A673 (cell line): ENCODE measurements at regions not wholly inside any gene's neighbourhood (a gene's known extent, or its start where the extent isn't known, plus 50 kb on each side); places are given as distances from the start of the nearest gene placed in this dataset.

Experiments
- BruUV-seq: library from RNA; stranded (reverse); fragments of 400-500 nt; replicated peaks from 2 replicates; lab custom pipeline; 2021; lab: Mats Ljungman, UMichigan
- CTCF ChIA-PET: fragments of 300-600 bp; sonication (Branson Sonifier 250); formaldehyde crosslinking; loops from one replicate; lab custom pipeline; 2022; ENCODE audit warnings: antibody characterized with exemption; lab: Charles Lee
- POLR2A ChIA-PET: fragments of 300-600 bp; sonication (Branson Sonifier 250); formaldehyde crosslinking; loops from one replicate; lab custom pipeline; 2022; ENCODE audit warnings: antibody characterized with exemption; ENCODE audit not compliant: low non-redundant PET; lab: Charles Lee
- DNase-seq: peaks from one replicate; pipeline ENCODE4 v3.0.0-alpha.2; 2015; ENCODE audit warnings: low spot score
- H3K27ac ChIP-seq: fragments of 200-600 bp; sonication (generic); 2 replicates; pipeline ENCODE4 v1.5.1; 2016; ENCODE audit warnings: mixed run types, low read depth, mild to moderate bottlenecking, mixed read lengths, antibody characterized with exemption, low read length; ENCODE audit not compliant: poor library complexity, severe bottlenecking
- H3K27me3 ChIP-seq: fragments of 200-600 bp; sonication (generic); replicated peaks from 2 replicates; pipeline ENCODE4 v1.6.1; 2017; ENCODE audit warnings: mixed run types, low read depth, mild to moderate bottlenecking, mixed read lengths, antibody characterized with exemption, low read length; ENCODE audit not compliant: insufficient read depth, poor library complexity
- H3K36me3 ChIP-seq: fragments of 200-600 bp; sonication (generic); 2 replicates; pipeline ENCODE4 v1.6.1; 2016; ENCODE audit warnings: mixed run types, mild to moderate bottlenecking, mixed read lengths, antibody characterized with exemption, low read length; ENCODE audit not compliant: insufficient read depth, poor library complexity, severe bottlenecking
- H3K4me1 ChIP-seq: fragments of 200-600 bp; sonication (generic); 2 replicates; pipeline ENCODE4 v1.6.1; 2017; ENCODE audit warnings: mixed run types, mild to moderate bottlenecking, mixed read lengths, antibody characterized with exemption, low read length; ENCODE audit not compliant: insufficient read depth, poor library complexity, severe bottlenecking
- H3K4me3 ChIP-seq: fragments of 200-600 bp; sonication (generic); 2 replicates; pipeline ENCODE4 v1.5.1; 2016; ENCODE audit warnings: low read depth, mixed run types, mild to moderate bottlenecking, mixed read lengths, low read length; ENCODE audit not compliant: poor library complexity, severe bottlenecking
- H3K9me3 ChIP-seq: fragments of 200-600 bp; sonication (generic); 2 replicates; pipeline ENCODE4 v1.6.1; 2016; ENCODE audit warnings: mixed run types, low read depth, mild to moderate bottlenecking, mixed read lengths, antibody characterized with exemption, low read length; ENCODE audit not compliant: poor library complexity, severe bottlenecking
- CTCF ChIP-seq: fragments of 300-800, 200-600 bp; sonication (generic); conservative IDR thresholded peaks from 2 replicates; pipeline ENCODE4 v1.5.1; 2017; ENCODE audit warnings: low read depth, mild to moderate bottlenecking, antibody characterized with exemption, low read length, moderate library complexity, mixed read lengths
- EZH2 ChIP-seq: fragments of 200-600 bp; sonication (generic); IDR thresholded peaks from 2 replicates; pipeline ENCODE4 v1.6.1; 2017; ENCODE audit warnings: borderline replicate concordance, low read depth, mild to moderate bottlenecking, mixed read lengths, antibody characterized with exemption, low read length; ENCODE audit not compliant: poor library complexity, severe bottlenecking
- intact Hi-C: fragments of 100-400 bp; cut with micrococcal nuclease; formaldehyde crosslinking; loops from one replicate; pipeline ENCODE4 v1.10.0; 2022; ENCODE audit not compliant: unreplicated experiment

GRCh38 chr14:99043756-99044155 lies 228.2 kb downstream of the BCL11B start:
- BruUV-seq = no TSS peak
- intact Hi-C loops = no loop called here
- DNase-seq = no peak
- Histone ChIP-seq H3K36me3 (no peaks in the 10 kb centered on the region), H3K27me3 (no peaks in the 10 kb centered on the region), H3K4me3 (no peak overlapping the region), H3K27ac (no peak overlapping the region), H3K9me3 (no peaks in the 10 kb centered on the region), H3K4me1 (no peaks in the 10 kb centered on the region)
- TF ChIP-seq CTCF (no peak), EZH2 (no peak)
- POLR2A ChIA-PET = no interaction called here
- CTCF ChIA-PET = no interaction called here

GRCh38 chr14:99047441-99048031 lies 224.5 kb downstream of the BCL11B start:
- intact Hi-C loops = no loop called here
- Histone ChIP-seq H3K27ac (no peak overlapping the region), H3K9me3 (peaks cover 5% of the 10 kb centered on the region), H3K27me3 (no peaks in the 10 kb centered on the region), H3K4me1 (no peaks in the 10 kb centered on the region), H3K36me3 (no peaks in the 10 kb centered on the region), H3K4me3 (no peak overlapping the region)
- POLR2A ChIA-PET = no interaction called here
- TF ChIP-seq CTCF (no peak), EZH2 (no peak)
- CTCF ChIA-PET = no interaction called here
- BruUV-seq = no TSS peak
- DNase-seq = no peak

- no peak for DNase-seq
- TF ChIP-seq CTCF (no peak), EZH2 (no peak)
- intact Hi-C loops = no loop called here
- ChIA-PET POLR2A (no interaction called here), CTCF (no interaction called here)
- BruUV-seq = no TSS peak
- Histone ChIP-seq H3K4me3 (no peak overlapping the region), H3K36me3 (no peaks in the 10 kb centered on the region), H3K9me3 (peaks cover 10% of the 10 kb centered on the region), H3K27ac (no peak overlapping the region), H3K4me1 (no peaks in the 10 kb centered on the region), H3K27me3 (no peaks in the 10 kb centered on the region)
Observed at GRCh38 chr14:99050309-99050708, 221.7 kb downstream of the BCL11B start.
